HG02798 (cell line): ENCODE measurements at regions not wholly inside any gene's neighbourhood (a gene's known extent, or its start where the extent isn't known, plus 50 kb on each side); places are given as distances from the start of the nearest gene placed in this dataset.

Experiments
- ATAC-seq: cut with Tn5 transposase; IDR thresholded peaks from one replicate; pipeline ENCODE4 v1.9.1; 2021; ENCODE audit warnings: mild to moderate bottlenecking; ENCODE audit not compliant: unreplicated experiment, poor library complexity

- ATAC-seq = no peak
Observed at GRCh38 chr16:79543219-79543618, 57.3 kb downstream of the MAF start.

- no peak for ATAC-seq
Observed at GRCh38 chr16:79542237-79542774, 58.2 kb downstream of the MAF start.

GRCh38 chr16:79540825-79541595 lies 59.5 kb downstream of the MAF start:
- ATAC-seq = no peak

GRCh38 chr16:79537584-79537983 lies 63.0 kb downstream of the MAF start:
- ATAC-seq = no peak

- no peak for ATAC-seq
Observed at GRCh38 chr16:79536958-79537357, 63.6 kb downstream of the MAF start.

- ATAC-seq = no peak
Observed at GRCh38 chr16:79535130-79535529, 65.4 kb downstream of the MAF start.

- ATAC-seq = no peak
Observed at GRCh38 chr16:79534143-79534542, 66.4 kb downstream of the MAF start.

GRCh38 chr16:79533292-79533691 lies 67.2 kb downstream of the MAF start:
- no peak for ATAC-seq

- ATAC-seq = no peak
Observed at GRCh38 chr16:79532785-79533184, 67.8 kb downstream of the MAF start.

- no peak for ATAC-seq
Observed at GRCh38 chr16:79532273-79532672, 68.3 kb downstream of the MAF start.

GRCh38 chr16:79528338-79528737 lies 72.2 kb downstream of the MAF start:
- no peak for ATAC-seq

GRCh38 chr16:79523971-79524370 lies 76.6 kb downstream of the MAF start:
- no peak for ATAC-seq

GRCh38 chr16:79519448-79519847 lies 81.1 kb downstream of the MAF start:
- no peak for ATAC-seq

- ATAC-seq = no peak
Observed at GRCh38 chr16:79517156-79517555, 83.4 kb downstream of the MAF start.

GRCh38 chr16:79510879-79511278 lies 89.7 kb downstream of the MAF start:
- ATAC-seq = no peak

GRCh38 chr16:79509906-79510305 lies 90.6 kb downstream of the MAF start:
- no peak for ATAC-seq

GRCh38 chr16:79509211-79509631 lies 91.3 kb downstream of the MAF start:
- ATAC-seq = no peak

- no peak for ATAC-seq
Observed at GRCh38 chr16:79508294-79508693, 92.2 kb downstream of the MAF start.

GRCh38 chr16:79505344-79505743 lies 95.2 kb downstream of the MAF start:
- ATAC-seq = no peak

- no peak for ATAC-seq
Observed at GRCh38 chr16:79503511-79503910, 97.0 kb downstream of the MAF start.

- ATAC-seq = no peak
Observed at GRCh38 chr16:79501446-79501845, 99.1 kb downstream of the MAF start.

- ATAC-seq = no peak
Observed at GRCh38 chr16:79500866-79501265, 99.7 kb downstream of the MAF start.
